ENCODE measurements at regions not wholly inside any gene's neighbourhood (a gene's known extent, or its start where the extent isn't known, plus 50 kb on each side); places are given as distances from the start of the nearest gene placed in this dataset.

GRCh38 chr14:40476005-40476404, 1043.8 kb upstream of the FBXO33 start:
- TF ChIP-seq JUND (IDR thresholded peaks at IDR 0.05) (no peak), CTCF (IDR thresholded peaks at IDR 0.05; ENCODE audit: low read depth, low read length, missing input control) (no peak), RAD21 (IDR thresholded peaks at IDR 0.05) (no peak), GABPA (IDR thresholded peaks at IDR 0.05 in 1 of 2, conservative IDR thresholded peaks at IDR 0.05 in 1 of 2) (no peak), REST (IDR thresholded peaks at IDR 0.05) (no peak), TAF1 (conservative IDR thresholded peaks at IDR 0.05) (no peak), FOXA1 (IDR thresholded peaks at IDR 0.05) (no peak), SP1 (IDR thresholded peaks at IDR 0.05) (no peak), YY1 (IDR thresholded peaks at IDR 0.05) (no peak), MAX (IDR thresholded peaks at IDR 0.05) (no peak), HNF4A (conservative IDR thresholded peaks at IDR 0.05) (no peak)
- TF ChIP-seq, protein P1, sequence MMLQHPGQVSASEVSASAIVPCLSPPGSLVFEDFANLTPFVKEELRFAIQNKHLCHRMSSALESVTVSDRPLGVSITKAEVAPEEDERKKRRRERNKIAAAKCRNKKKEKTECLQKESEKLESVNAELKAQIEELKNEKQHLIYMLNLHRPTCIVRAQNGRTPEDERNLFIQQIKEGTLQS (IDR thresholded peaks at IDR 0.05), result no peak
- TF ChIP-seq, protein P2, sequence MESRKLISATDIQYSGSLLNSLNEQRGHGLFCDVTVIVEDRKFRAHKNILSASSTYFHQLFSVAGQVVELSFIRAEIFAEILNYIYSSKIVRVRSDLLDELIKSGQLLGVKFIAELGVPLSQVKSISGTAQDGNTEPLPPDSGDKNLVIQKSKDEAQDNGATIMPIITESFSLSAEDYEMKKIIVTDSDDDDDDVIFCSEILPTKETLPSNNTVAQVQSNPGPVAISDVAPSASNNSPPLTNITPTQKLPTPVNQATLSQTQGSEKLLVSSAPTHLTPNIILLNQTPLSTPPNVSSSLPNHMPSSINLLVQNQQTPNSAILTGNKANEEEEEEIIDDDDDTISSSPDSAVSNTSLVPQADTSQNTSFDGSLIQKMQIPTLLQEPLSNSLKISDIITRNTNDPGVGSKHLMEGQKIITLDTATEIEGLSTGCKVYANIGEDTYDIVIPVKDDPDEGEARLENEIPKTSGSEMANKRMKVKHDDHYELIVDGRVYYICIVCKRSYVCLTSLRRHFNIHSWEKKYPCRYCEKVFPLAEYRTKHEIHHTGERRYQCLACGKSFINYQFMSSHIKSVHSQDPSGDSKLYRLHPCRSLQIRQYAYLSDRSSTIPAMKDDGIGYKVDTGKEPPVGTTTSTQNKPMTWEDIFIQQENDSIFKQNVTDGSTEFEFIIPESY (IDR thresholded peaks at IDR 0.05), result no peak
